Esophagus squamous epithelium (tissue), 5 donors: ENCODE measurements at regions not wholly inside any gene's neighbourhood (a gene's known extent, or its start where the extent isn't known, plus 50 kb on each side); places are given as distances from the start of the nearest gene placed in this dataset.
"Not testable (repeated sequence)": the region's sequence is repeated elsewhere in the genome, so short reads cannot be mapped to it uniquely, and the experiment has no call there.

ENCODE experiments used
- DNase-seq: peaks from one replicate; lab custom pipeline; 2025; lab: John Stamatoyannopoulos, UW
- H3K27ac ChIP-seq, 4 donors: fragments of 200-600 bp; sonication (generic); one replicate each; pipeline ENCODE4 v1.5.1; 2016 to 2019; ENCODE audit warnings: mild to moderate bottlenecking in 1 of 4
- H3K27me3 ChIP-seq, 4 donors: fragments of 200-600 bp; sonication (generic); 1 replicate in 3 of 4; 2 replicates in 1 of 4; pipeline versions ENCODE4 v1.5.1 to v1.6.0; 2017 to 2021; ENCODE audit warnings: antibody characterized with exemption in 1 of 4
- H3K36me3 ChIP-seq, 3 donors: fragments of 200-600 bp; sonication (generic); one replicate each; pipeline ENCODE4 v1.5.1; 2016 to 2019
- H3K4me1 ChIP-seq, 3 donors: fragments of 200-600 bp; sonication (generic); one replicate each; pipeline ENCODE4 v1.5.1; 2017 to 2019
- H3K4me3 ChIP-seq, 4 donors: fragments of 200-600 bp; sonication (generic); 1 replicate in 3 of 4; 2 replicates in 1 of 4; pipeline ENCODE4 v1.5.1; 2016 to 2019; ENCODE audit warnings: mild to moderate bottlenecking in 2 of 4, moderate library complexity in 1 of 4
- H3K9me3 ChIP-seq, 3 donors: fragments of 200-600 bp; sonication (generic); one replicate each; pipeline ENCODE4 v1.5.1; 2016 to 2019
- CTCF ChIP-seq, 6 experiments: fragments of 450-650 bp in 4 of 6; fragments of 200-600 bp in 2 of 6; sonication (generic) in 2 of 6; IDR thresholded peaks; one replicate each; pipeline ENCODE4 v1.5.1; 2016 to 2019; ENCODE audit warnings: antibody characterized with exemption in 6 of 6, mild to moderate bottlenecking in 4 of 6, moderate library complexity in 4 of 6
- POLR2A ChIP-seq, 4 donors: fragments of 450-650 bp; IDR thresholded peaks; one replicate each; pipeline ENCODE4 v1.6.1; 2017; ENCODE audit warnings: antibody characterized with exemption in 4 of 4, mild to moderate bottlenecking in 4 of 4, moderate library complexity in 3 of 4
- WGBS, 2 donors: methylation state at CpG; one replicate each; pipeline ENCODE4 v1.1.5; 2018; 5-methylcytosine and 5-hydroxymethylcytosine counted together
- intact Hi-C: fragments of 100-400 bp; cut with DNase I; formaldehyde crosslinking; loops from one replicate; pipeline ENCODE4 v1.15.0; 2022
- donor health status: DM: yes; HTN: yes; CAD: no.

GRCh38 chr4:94038195-94038594 is 169.5 kb upstream of the SMARCAD1 start:
- Histone ChIP-seq H3K4me1 (no peaks in the 10 kb centered on the region), H3K36me3 (no peaks in the 10 kb centered on the region), H3K27ac (no peak overlapping the region), H3K4me3 (no peak overlapping the region), H3K9me3 (no peaks in the 10 kb centered on the region), H3K27me3 (no peaks in the 10 kb centered on the region)
- TF ChIP-seq POLR2A (IDR thresholded peaks at IDR 0.05) (no peak), CTCF (IDR thresholded peaks at IDR 0.05) (no peak)
- intact Hi-C loops = no loop called here
- DNase-seq = no peak
- 63 to 70% methylated on average over 3 of the region's 3 CpGs for WGBS, 2 donors

- H3K4me3 ChIP-seq = no peak overlapping the region
- H3K9me3 ChIP-seq = no peaks in the 10 kb centered on the region
- H3K27me3 ChIP-seq = no peaks in the 10 kb centered on the region
- H3K4me1 ChIP-seq = no peaks in the 10 kb centered on the region
- intact Hi-C loops = no loop called here
- no peaks in the 10 kb centered on the region for H3K36me3 ChIP-seq
- TF ChIP-seq POLR2A (IDR thresholded peaks at IDR 0.05) (no peak), CTCF (IDR thresholded peaks at IDR 0.05) (no peak)
- DNase-seq = no peak
- WGBS, 2 donors = 83 to 88% methylated on average over 4 of the region's 4 CpGs
- no peak overlapping the region for H3K27ac ChIP-seq
Observed at GRCh38 chr4:94039226-94039625, 168.4 kb upstream of the SMARCAD1 start.

- intact Hi-C loops, H3K4me1 ChIP-seq: not testable (repeated sequence)
- WGBS, 2 donors = 90 to 91% methylated on average over 6 to 8 of the region's 14 CpGs
Observed at GRCh38 chr4:94044471-94044870, 163.2 kb upstream of the SMARCAD1 start.

GRCh38 chr4:94063084-94063483 is 144.6 kb upstream of the SMARCAD1 start:
- no peaks in the 10 kb centered on the region for H3K36me3 ChIP-seq
- WGBS, 2 donors = 66 to 92% methylated on average over 4 of the region's 4 CpGs

More at GRCh38 chr4:94044471-94044870, 163.2 kb upstream of the SMARCAD1 start:
- H3K36me3 ChIP-seq, H3K27ac ChIP-seq, H3K4me3 ChIP-seq, DNase-seq, H3K9me3 ChIP-seq, H3K27me3 ChIP-seq: not testable (repeated sequence)

GRCh38 chr4:94068753-94069719 is 138.6 kb upstream of the SMARCAD1 start:
- intact Hi-C loops = no loop called here

More at GRCh38 chr4:94063084-94063483, 144.6 kb upstream of the SMARCAD1 start:
- Histone ChIP-seq H3K9me3 (no peaks in the 10 kb centered on the region), H3K4me1 (no peaks in the 10 kb centered on the region), H3K27ac (no peak overlapping the region), H3K27me3 (no peaks in the 10 kb centered on the region), H3K4me3 (no peak overlapping the region)
- intact Hi-C loops = no loop called here
- DNase-seq = no peak
- TF ChIP-seq CTCF (IDR thresholded peaks at IDR 0.05) = no peak
- TF ChIP-seq POLR2A (IDR thresholded peaks at IDR 0.05) = no peak

More at GRCh38 chr4:94068753-94069719, 138.6 kb upstream of the SMARCAD1 start:
- Histone ChIP-seq H3K27me3 (no peaks in the 10 kb centered on the region), H3K4me3 (no peak overlapping the region), H3K36me3 (no peaks in the 10 kb centered on the region), H3K4me1 (no peaks in the 10 kb centered on the region), H3K9me3 (no peaks in the 10 kb centered on the region), H3K27ac (no peak overlapping the region)
- no peak for TF ChIP-seq POLR2A (IDR thresholded peaks at IDR 0.05)
- no peak for TF ChIP-seq CTCF (IDR thresholded peaks at IDR 0.05)
- DNase-seq = no peak
- WGBS, 2 donors = 43 to 50% methylated on average over 7 to 8 of the region's 8 CpGs
